ENCODE measurements at regions not wholly inside any gene's neighbourhood (a gene's known extent, or its start where the extent isn't known, plus 50 kb on each side); places are given as distances from the start of the nearest gene placed in this dataset.

- no peak overlapping the region for H3K4me3 ChIP-seq (ENCODE audit: low read depth, low read length)
- no peak for DNase-seq (ENCODE audit: low read depth)
- TF ChIP-seq CTCF (IDR thresholded peaks at IDR 0.05; ENCODE audit: insufficient read depth, low read depth, low read length, missing control alignments): no peak
Observed at GRCh38 chr3:105065895-105066839, 300.5 kb upstream of the ALCAM start.

- no peak overlapping the region for H3K4me3 ChIP-seq (ENCODE audit: low read depth, low read length)
- no peak for DNase-seq (ENCODE audit: low read depth)
- no peak for TF ChIP-seq CTCF (IDR thresholded peaks at IDR 0.05; ENCODE audit: insufficient read depth, low read depth, low read length, missing control alignments)
Observed at GRCh38 chr3:105067361-105067760, 299.3 kb upstream of the ALCAM start.

- no peak overlapping the region for H3K4me3 ChIP-seq (ENCODE audit: low read depth, low read length)
- no peak for DNase-seq (ENCODE audit: low read depth)
- TF ChIP-seq CTCF (IDR thresholded peaks at IDR 0.05; ENCODE audit: insufficient read depth, low read depth, low read length, missing control alignments): no peak
Observed at GRCh38 chr3:105077060-105077822, 289.5 kb upstream of the ALCAM start.

- no peak for DNase-seq (ENCODE audit: low read depth)
- TF ChIP-seq CTCF (IDR thresholded peaks at IDR 0.05; ENCODE audit: insufficient read depth, low read depth, low read length, missing control alignments): no peak
- no peak overlapping the region for H3K4me3 ChIP-seq (ENCODE audit: low read depth, low read length)
Observed at GRCh38 chr3:105083945-105084344, 282.8 kb upstream of the ALCAM start.

GRCh38 chr3:105085506-105085905, 281.2 kb upstream of the ALCAM start:
- H3K4me3 ChIP-seq (ENCODE audit: low read depth, low read length): no peak overlapping the region
- no peak for DNase-seq (ENCODE audit: low read depth)
- TF ChIP-seq CTCF (IDR thresholded peaks at IDR 0.05; ENCODE audit: insufficient read depth, low read depth, low read length, missing control alignments): no peak

- peak; percentile 37 for DNase-seq (ENCODE audit: low read depth)
- no peak overlapping the region for H3K4me3 ChIP-seq (ENCODE audit: low read depth, low read length)
- TF ChIP-seq CTCF (IDR thresholded peaks at IDR 0.05; ENCODE audit: insufficient read depth, low read depth, low read length, missing control alignments): no peak
Observed at GRCh38 chr3:105093371-105094252, 273.1 kb upstream of the ALCAM start.
